ENCODE measurements at regions not wholly inside any gene's neighbourhood (a gene's known extent, or its start where the extent isn't known, plus 50 kb on each side); places are given as distances from the start of the nearest gene placed in this dataset.

- TF ChIP-seq TAF1 (IDR thresholded peaks at IDR 0.05; ENCODE audit: borderline replicate concordance, low read depth, low read length) (no peak), POLR2AphosphoS5 (IDR thresholded peaks at IDR 0.05; ENCODE audit: low read depth, low read length) (no peak), PBX3 (IDR thresholded peaks at IDR 0.05) (no peak), RFX5 (IDR thresholded peaks at IDR 0.05; ENCODE audit: low read length) (no peak), RXRA (IDR thresholded peaks at IDR 0.05; ENCODE audit: borderline replicate concordance, low read depth) (no peak), EZH2phosphoT487 (IDR thresholded peaks at IDR 0.05; ENCODE audit: borderline replicate concordance, low read depth) (no peak), FOXM1 (IDR thresholded peaks at IDR 0.05; ENCODE audit: low read depth) (no peak), GATA2 (CRISPR knock-in tag; IDR thresholded peaks at IDR 0.05) (no peak), MXI1 (IDR thresholded peaks at IDR 0.05; ENCODE audit: low read depth, low read length) (no peak), NFIC (IDR thresholded peaks at IDR 0.05; ENCODE audit: borderline replicate concordance) (no peak), TEAD4 (IDR thresholded peaks at IDR 0.05; ENCODE audit: borderline replicate concordance, insufficient read depth) (no peak)
- H3K9ac ChIP-seq: no peak overlapping the region
- no peaks in the 10 kb centered on the region for H3K4me1 ChIP-seq (ENCODE audit: control insufficient read depth in 1 of 2, insufficient read depth in 2 of 2, low read depth in 1 of 2, low read length in 1 of 2)
- ChIA-PET CTCF (interaction anchor here (1.0 kb wide), 1 partner anchor 171 kb away, joined by 3 read pairs; no protein-coding TSS in a partner anchor), POLR2A (no interaction called here)
- no peaks in the 10 kb centered on the region for H3K36me3 ChIP-seq (replicated peaks in 1 of 2; ENCODE audit: control insufficient read depth in 1 of 2, insufficient read depth in 2 of 2, low read length in 1 of 2)
- no peak overlapping the region for H3K4me2 ChIP-seq
- H3K4me3 ChIP-seq (ENCODE audit: low read depth in 2 of 2, low read length in 1 of 2): no peak overlapping the region
- DNase-seq: no peak
- no peak overlapping the region for H3K27ac ChIP-seq (ENCODE audit: low read depth in 2 of 2, low read length in 1 of 2)
- no peak overlapping the region for H2AFZ ChIP-seq (ENCODE audit: low read depth)
- WGBS (ENCODE audit: low lambda C conversion rate): 21% methylated on average over 2 of the region's 2 CpGs
- H3K9me3 ChIP-seq: no peaks in the 10 kb centered on the region
- H4K20me1 ChIP-seq (ENCODE audit: insufficient read depth): no peaks in the 10 kb centered on the region
- no peaks in the 10 kb centered on the region for H3K27me3 ChIP-seq (ENCODE audit: insufficient read depth)
- H3K79me2 ChIP-seq (ENCODE audit: insufficient read depth): no peaks in the 10 kb centered on the region
- H3K9me2 ChIP-seq: no peaks in the 10 kb centered on the region
- H3F3A ChIP-seq (replicated peaks; ENCODE audit: insufficient read depth): no peaks in the 10 kb centered on the region
Measured at GRCh38 chr13:108437496-108437895, 168.0 kb downstream of the TNFSF13B start.

- CTCF ChIA-PET: interaction anchor here (1.5 kb wide), 1 partner anchor 11 kb away, joined by 3 read pairs; no protein-coding TSS in a partner anchor
Measured at GRCh38 chr13:108439556-108439955, 170.0 kb downstream of the TNFSF13B start.

More at GRCh38 chr13:108439556-108439955, 170.0 kb downstream of the TNFSF13B start:
- Histone ChIP-seq H3K79me2 (ENCODE audit: insufficient read depth) (no peaks in the 10 kb centered on the region), H3K27me3 (ENCODE audit: insufficient read depth) (no peaks in the 10 kb centered on the region), H3K4me2 (no peak overlapping the region), H3K4me3 (ENCODE audit: low read depth in 2 of 2, low read length in 1 of 2) (no peak overlapping the region), H2AFZ (ENCODE audit: low read depth) (no peak overlapping the region), H3K27ac (ENCODE audit: low read depth in 2 of 2, low read length in 1 of 2) (no peak overlapping the region), H3K36me3 (replicated peaks in 1 of 2; ENCODE audit: control insufficient read depth in 1 of 2, insufficient read depth in 2 of 2, low read length in 1 of 2) (no peaks in the 10 kb centered on the region), H3K9me3 (no peaks in the 10 kb centered on the region), H3F3A (replicated peaks; ENCODE audit: insufficient read depth) (no peaks in the 10 kb centered on the region), H3K9me2 (no peaks in the 10 kb centered on the region), H3K4me1 (ENCODE audit: control insufficient read depth in 1 of 2, insufficient read depth in 2 of 2, low read depth in 1 of 2, low read length in 1 of 2) (no peaks in the 10 kb centered on the region), H4K20me1 (ENCODE audit: insufficient read depth) (no peaks in the 10 kb centered on the region), H3K9ac (no peak overlapping the region)
- DNase-seq: no peak
- TF ChIP-seq RXRA (IDR thresholded peaks at IDR 0.05; ENCODE audit: borderline replicate concordance, low read depth): no peak
- no peak for TF ChIP-seq JUND (IDR thresholded peaks at IDR 0.05)
- no peak for TF ChIP-seq EP300 (IDR thresholded peaks at IDR 0.05; ENCODE audit: borderline replicate concordance in 1 of 2, low read depth in 1 of 2, low read length in 1 of 2)
- TF ChIP-seq GATA2 (CRISPR knock-in tag; IDR thresholded peaks at IDR 0.05): no peak
- no peak for TF ChIP-seq PBX3 (IDR thresholded peaks at IDR 0.05)
- TF ChIP-seq, protein P1, sequence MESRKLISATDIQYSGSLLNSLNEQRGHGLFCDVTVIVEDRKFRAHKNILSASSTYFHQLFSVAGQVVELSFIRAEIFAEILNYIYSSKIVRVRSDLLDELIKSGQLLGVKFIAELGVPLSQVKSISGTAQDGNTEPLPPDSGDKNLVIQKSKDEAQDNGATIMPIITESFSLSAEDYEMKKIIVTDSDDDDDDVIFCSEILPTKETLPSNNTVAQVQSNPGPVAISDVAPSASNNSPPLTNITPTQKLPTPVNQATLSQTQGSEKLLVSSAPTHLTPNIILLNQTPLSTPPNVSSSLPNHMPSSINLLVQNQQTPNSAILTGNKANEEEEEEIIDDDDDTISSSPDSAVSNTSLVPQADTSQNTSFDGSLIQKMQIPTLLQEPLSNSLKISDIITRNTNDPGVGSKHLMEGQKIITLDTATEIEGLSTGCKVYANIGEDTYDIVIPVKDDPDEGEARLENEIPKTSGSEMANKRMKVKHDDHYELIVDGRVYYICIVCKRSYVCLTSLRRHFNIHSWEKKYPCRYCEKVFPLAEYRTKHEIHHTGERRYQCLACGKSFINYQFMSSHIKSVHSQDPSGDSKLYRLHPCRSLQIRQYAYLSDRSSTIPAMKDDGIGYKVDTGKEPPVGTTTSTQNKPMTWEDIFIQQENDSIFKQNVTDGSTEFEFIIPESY (IDR thresholded peaks at IDR 0.05; ENCODE audit: borderline replicate concordance, low read depth): no peak
- WGBS (ENCODE audit: low lambda C conversion rate): 6% methylated on average over 7 of the region's 7 CpGs
- POLR2A ChIA-PET: no interaction called here

Data from SK-N-SH (cell line).